SIG-M5 treated with dmso at 0.1 percent for 504 hours (cell line): ENCODE measurements at regions not wholly inside any gene's neighbourhood (a gene's known extent, or its start where the extent isn't known, plus 50 kb on each side); places are given as distances from the start of the nearest gene placed in this dataset.
"Not testable (repeated sequence)": the region's sequence is repeated elsewhere in the genome, so short reads cannot be mapped to it uniquely, and the experiment has no call there.

Experiments used
- DNase-seq: peaks from one replicate; lab custom pipeline; 2025; ENCODE audit not compliant: unreplicated experiment; lab: John Stamatoyannopoulos, UW

GRCh38 chr4:112086661-112087060 is 58.6 kb upstream of the FAM241A start:
- DNase-seq = not testable (repeated sequence)

GRCh38 chr4:112092330-112092729 is 52.9 kb upstream of the FAM241A start:
- DNase-seq = not testable (repeated sequence)

DNA sequence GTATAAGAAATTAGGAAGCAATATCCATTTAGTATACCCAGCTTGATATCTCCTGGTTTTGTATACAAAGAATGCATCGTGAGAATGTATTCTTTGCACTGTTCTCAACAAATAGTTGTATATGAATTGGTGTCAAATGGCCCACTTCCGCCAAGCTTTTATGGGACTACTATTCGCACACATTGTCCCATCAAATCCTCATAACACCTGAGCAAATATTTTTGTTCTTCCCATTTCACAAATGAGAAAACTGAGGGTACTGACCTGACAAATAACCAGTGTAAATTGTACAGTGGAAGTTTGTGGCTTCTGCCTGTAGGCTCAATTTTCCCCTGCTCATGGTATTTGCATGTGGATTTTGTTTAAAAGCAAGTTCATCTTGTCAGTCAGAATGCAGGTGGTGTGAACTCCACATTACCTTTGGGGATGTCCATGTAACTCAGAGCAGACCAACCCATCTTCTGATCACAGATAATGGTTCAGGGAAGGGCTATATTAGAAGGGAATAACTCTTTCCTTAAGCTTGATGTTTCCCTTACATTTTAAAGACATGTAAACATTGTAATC is 51.5 kb upstream of the FAM241A start:
- DNase-seq = no peak

DNA sequence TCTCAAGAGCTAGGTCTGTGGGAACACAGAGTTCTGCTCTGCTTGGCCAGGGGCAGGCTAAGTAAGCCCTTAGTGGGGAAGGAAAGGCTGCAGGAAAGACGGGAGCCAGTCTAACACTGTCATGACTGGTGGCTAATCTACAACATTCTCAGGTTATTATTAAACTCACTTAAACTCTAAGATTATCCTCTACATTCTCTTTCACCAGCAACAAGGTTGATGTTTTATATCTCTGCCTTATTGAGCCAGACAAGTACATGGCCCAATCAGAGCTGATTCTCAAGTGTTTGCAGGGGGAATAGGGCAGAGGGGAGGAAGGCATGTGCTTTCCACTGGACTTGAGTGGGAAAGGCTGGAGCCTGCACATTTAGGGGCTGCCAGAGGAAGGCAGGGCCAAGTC is 50.9 kb upstream of the FAM241A start:
- no peak for DNase-seq
